ENCODE measurements at regions not wholly inside any gene's neighbourhood (a gene's known extent, or its start where the extent isn't known, plus 50 kb on each side); places are given as distances from the start of the nearest gene placed in this dataset.

DNA sequence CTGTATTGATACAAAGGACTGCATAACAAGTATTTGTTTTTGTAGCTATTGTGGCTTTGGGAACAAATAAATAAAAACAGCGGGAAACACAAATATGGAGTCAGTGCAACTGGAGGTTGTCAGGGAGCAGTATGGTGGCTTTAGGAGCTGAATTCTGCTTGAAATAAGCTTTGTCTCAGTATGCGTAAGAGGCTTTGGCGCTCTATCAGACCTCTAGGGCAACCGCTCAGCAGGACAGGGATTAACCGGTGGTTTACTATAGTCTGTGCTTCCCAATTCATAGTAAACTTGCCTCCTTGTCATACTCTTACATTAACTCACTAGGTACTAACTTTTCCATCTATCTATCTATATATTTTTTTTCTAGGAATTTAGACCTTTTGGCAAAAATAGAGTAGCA lies 104.6 kb downstream of the ZIC1 start:
- ATAC-seq (ENCODE audit: poor library complexity) = no peak
- H3K4me1 ChIP-seq (ENCODE audit: insufficient read depth, low read length) = no peaks in the 10 kb centered on the region
- no peak overlapping the region for H3K27ac ChIP-seq (ENCODE audit: low read depth in 1 of 2, low read length in 2 of 2)
- no peak overlapping the region for H3K4me3 ChIP-seq (ENCODE audit: low read length)
- H3K4me1 Mint-ChIP-seq (ENCODE audit: low read depth) = no peaks in the 10 kb centered on the region
- no peaks in the 10 kb centered on the region for H3K27me3 ChIP-seq (ENCODE audit: control insufficient read depth in 1 of 2, insufficient read depth in 2 of 2, low read length in 2 of 2)
- DNase-seq = no peak
- H3K4me3 Mint-ChIP-seq = no peak overlapping the region
- H3K36me3 Mint-ChIP-seq (ENCODE audit: low read depth) = no peaks in the 10 kb centered on the region
- H3K9me3 ChIP-seq (ENCODE audit: control insufficient read depth in 1 of 2, insufficient read depth in 1 of 2, low read length in 2 of 2) = no peaks in the 10 kb centered on the region
- H3K27ac Mint-ChIP-seq = no peak overlapping the region
- peaks cover 5% of the 10 kb centered on the region for H3K9me3 Mint-ChIP-seq
- CTCF ChIA-PET = no interaction called here
- POLR2A ChIA-PET = no interaction called here
- no peaks in the 10 kb centered on the region for H3K27me3 Mint-ChIP-seq
- TF ChIP-seq, protein P1, sequence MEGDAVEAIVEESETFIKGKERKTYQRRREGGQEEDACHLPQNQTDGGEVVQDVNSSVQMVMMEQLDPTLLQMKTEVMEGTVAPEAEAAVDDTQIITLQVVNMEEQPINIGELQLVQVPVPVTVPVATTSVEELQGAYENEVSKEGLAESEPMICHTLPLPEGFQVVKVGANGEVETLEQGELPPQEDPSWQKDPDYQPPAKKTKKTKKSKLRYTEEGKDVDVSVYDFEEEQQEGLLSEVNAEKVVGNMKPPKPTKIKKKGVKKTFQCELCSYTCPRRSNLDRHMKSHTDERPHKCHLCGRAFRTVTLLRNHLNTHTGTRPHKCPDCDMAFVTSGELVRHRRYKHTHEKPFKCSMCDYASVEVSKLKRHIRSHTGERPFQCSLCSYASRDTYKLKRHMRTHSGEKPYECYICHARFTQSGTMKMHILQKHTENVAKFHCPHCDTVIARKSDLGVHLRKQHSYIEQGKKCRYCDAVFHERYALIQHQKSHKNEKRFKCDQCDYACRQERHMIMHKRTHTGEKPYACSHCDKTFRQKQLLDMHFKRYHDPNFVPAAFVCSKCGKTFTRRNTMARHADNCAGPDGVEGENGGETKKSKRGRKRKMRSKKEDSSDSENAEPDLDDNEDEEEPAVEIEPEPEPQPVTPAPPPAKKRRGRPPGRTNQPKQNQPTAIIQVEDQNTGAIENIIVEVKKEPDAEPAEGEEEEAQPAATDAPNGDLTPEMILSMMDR (IDR thresholded peaks at IDR 0.05) = no peak
- intact Hi-C loops (cut with DNase I, micrococcal nuclease) = no loop called here
- no peaks in the 10 kb centered on the region for H3K36me3 ChIP-seq (ENCODE audit: insufficient read depth, low read length)

DNA sequence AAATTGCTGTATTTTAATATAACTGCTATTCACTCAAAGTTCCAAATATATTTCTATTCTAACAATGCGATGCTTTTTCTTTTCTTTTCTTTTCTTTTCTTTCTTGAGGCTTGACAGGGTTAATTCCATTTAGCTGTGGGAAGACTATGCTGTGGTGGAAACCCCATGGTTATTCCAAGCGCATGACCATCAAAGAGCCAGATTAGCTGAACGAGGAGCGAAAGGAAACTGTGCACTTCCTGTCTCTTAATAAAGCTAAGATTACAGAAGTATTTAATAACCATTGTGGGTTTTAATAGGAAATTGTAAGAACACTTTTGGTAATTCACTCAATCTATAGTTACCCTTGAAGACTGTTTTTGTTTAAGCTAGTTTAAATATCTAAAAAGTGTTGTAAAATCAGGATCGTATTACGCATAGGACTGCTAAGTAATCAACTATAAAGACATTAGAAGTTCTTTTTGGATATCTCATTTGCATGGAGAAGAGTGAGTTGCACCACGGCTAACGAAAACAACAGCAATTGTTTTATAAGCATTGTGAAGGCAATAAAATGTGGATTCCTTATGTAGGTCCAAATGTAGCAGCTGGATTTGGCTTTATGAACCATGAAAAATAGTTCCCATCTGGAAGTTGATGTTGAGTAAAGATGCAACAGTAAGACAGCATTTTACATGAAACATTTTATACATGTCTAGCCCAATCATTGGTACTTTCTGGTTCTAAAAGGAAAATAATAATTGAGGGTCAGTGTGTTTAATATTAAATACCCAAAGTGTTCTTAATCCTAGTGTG lies 105.4 kb downstream of the ZIC1 start:
- Histone ChIP-seq H3K36me3 (ENCODE audit: insufficient read depth, low read length) (no peaks in the 10 kb centered on the region), H3K4me1 (ENCODE audit: insufficient read depth, low read length) (no peaks in the 10 kb centered on the region), H3K27ac (ENCODE audit: low read depth in 1 of 2, low read length in 2 of 2) (no peak overlapping the region), H3K9me3 (ENCODE audit: control insufficient read depth in 1 of 2, insufficient read depth in 1 of 2, low read length in 2 of 2) (no peaks in the 10 kb centered on the region), H3K27me3 (ENCODE audit: control insufficient read depth in 1 of 2, insufficient read depth in 2 of 2, low read length in 2 of 2) (no peaks in the 10 kb centered on the region), H3K4me3 (ENCODE audit: low read length) (no peak overlapping the region)
- no peak overlapping the region for H3K27ac Mint-ChIP-seq
- CTCF ChIA-PET = no interaction called here
- DNase-seq (no peak), ATAC-seq (ENCODE audit: poor library complexity) (no peak)
- H3K27me3 Mint-ChIP-seq = no peaks in the 10 kb centered on the region
- intact Hi-C loops (cut with DNase I, micrococcal nuclease) = no loop called here
- H3K9me3 Mint-ChIP-seq = peaks cover 5% of the 10 kb centered on the region
- POLR2A ChIA-PET = no interaction called here
- H3K4me1 Mint-ChIP-seq (ENCODE audit: low read depth) = no peaks in the 10 kb centered on the region
- no peak overlapping the region for H3K4me3 Mint-ChIP-seq
- TF ChIP-seq, protein P1 (IDR thresholded peaks at IDR 0.05) = no peak
- no peaks in the 10 kb centered on the region for H3K36me3 Mint-ChIP-seq (ENCODE audit: low read depth)

DNA sequence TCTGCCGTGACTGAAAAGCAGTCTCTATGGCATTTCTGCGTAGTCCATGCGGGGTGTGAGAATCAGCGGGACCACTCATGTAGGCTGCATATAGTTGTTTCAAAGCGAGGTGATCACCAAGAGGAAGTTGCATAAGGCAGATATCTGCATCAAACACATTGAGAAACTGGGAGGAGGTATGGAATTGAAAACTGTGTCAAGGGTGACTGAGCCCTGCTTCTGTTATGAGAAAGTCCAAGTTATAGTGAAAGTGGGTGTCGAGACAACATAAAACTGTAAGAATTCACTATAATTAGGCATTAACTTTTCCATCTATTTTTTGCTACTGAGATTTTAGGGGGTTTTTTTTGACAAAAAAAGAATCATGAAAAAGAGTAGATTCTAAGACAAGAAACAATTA lies 109.3 kb downstream of the ZIC1 start:
- ATAC-seq (ENCODE audit: poor library complexity) = no peak
- Mint-ChIP-seq H3K4me1 (ENCODE audit: low read depth) (no peaks in the 10 kb centered on the region), H3K4me3 (no peak overlapping the region), H3K27ac (no peak overlapping the region), H3K9me3 (peaks cover 5% of the 10 kb centered on the region), H3K27me3 (no peaks in the 10 kb centered on the region), H3K36me3 (ENCODE audit: low read depth) (no peaks in the 10 kb centered on the region)
- DNase-seq = no peak
- Histone ChIP-seq H3K4me1 (ENCODE audit: insufficient read depth, low read length) (no peaks in the 10 kb centered on the region), H3K9me3 (ENCODE audit: control insufficient read depth in 1 of 2, insufficient read depth in 1 of 2, low read length in 2 of 2) (no peaks in the 10 kb centered on the region), H3K36me3 (ENCODE audit: insufficient read depth, low read length) (no peaks in the 10 kb centered on the region), H3K27me3 (ENCODE audit: control insufficient read depth in 1 of 2, insufficient read depth in 2 of 2, low read length in 2 of 2) (no peaks in the 10 kb centered on the region), H3K27ac (ENCODE audit: low read depth in 1 of 2, low read length in 2 of 2) (no peak overlapping the region), H3K4me3 (ENCODE audit: low read length) (no peak overlapping the region)
- TF ChIP-seq, protein P1 (IDR thresholded peaks at IDR 0.05) = no peak
- ChIA-PET POLR2A (no interaction called here), CTCF (no interaction called here)
- intact Hi-C loops (cut with DNase I, micrococcal nuclease) = no loop called here

Data from CD4-positive, alpha-beta T cell (primary cell).